GM18858 (cell line): ENCODE measurements at regions not wholly inside any gene's neighbourhood (a gene's known extent, or its start where the extent isn't known, plus 50 kb on each side); places are given as distances from the start of the nearest gene placed in this dataset.

Source experiments
- ATAC-seq: cut with Tn5 transposase; IDR thresholded peaks from one replicate; pipeline ENCODE4 v1.9.1; 2021; ENCODE audit not compliant: unreplicated experiment

GRCh38 chr3:24830230-24831152 is 335.8 kb upstream of the THRB start:
- no peak for ATAC-seq

GRCh38 chr3:24831221-24831620 is 336.6 kb upstream of the THRB start:
- no peak for ATAC-seq

- ATAC-seq: no peak
These were observed 338.2 kb upstream of the THRB start for GRCh38 chr3:24832891-24833290.

GRCh38 chr3:24834442-24834841 is 339.8 kb upstream of the THRB start:
- no peak for ATAC-seq

GRCh38 chr3:24835510-24835909 is 340.9 kb upstream of the THRB start:
- ATAC-seq: no peak

- no peak for ATAC-seq
These were observed 343.0 kb upstream of the THRB start for GRCh38 chr3:24837601-24838000.

GRCh38 chr3:24838533-24838932 is 343.9 kb upstream of the THRB start:
- no peak for ATAC-seq

- no peak for ATAC-seq
These were observed 349.3 kb upstream of the THRB start for GRCh38 chr3:24843955-24844354.

GRCh38 chr3:24845524-24846155 is 351.0 kb upstream of the THRB start:
- no peak for ATAC-seq

- ATAC-seq: no peak
These were observed 351.7 kb upstream of the THRB start for GRCh38 chr3:24846286-24846860.

GRCh38 chr3:24850245-24850644 is 355.6 kb upstream of the THRB start:
- ATAC-seq: no peak

GRCh38 chr3:24853685-24854490 is 359.2 kb upstream of the THRB start:
- ATAC-seq: no peak

GRCh38 chr3:24854748-24855147 is 360.1 kb upstream of the THRB start:
- ATAC-seq: no peak

- ATAC-seq: no peak
These were observed 363.3 kb upstream of the THRB start for GRCh38 chr3:24857945-24858344.

GRCh38 chr3:24863215-24863614 is 368.6 kb upstream of the THRB start:
- no peak for ATAC-seq

- ATAC-seq: no peak
These were observed 373.1 kb upstream of the THRB start for GRCh38 chr3:24867783-24868182.

GRCh38 chr3:24881239-24881638 is 386.6 kb upstream of the THRB start:
- ATAC-seq: no peak

GRCh38 chr3:24886501-24886900 is 391.9 kb upstream of the THRB start:
- ATAC-seq: no peak

- no peak for ATAC-seq
These were observed 395.4 kb upstream of the THRB start for GRCh38 chr3:24890012-24890411.

- ATAC-seq: no peak
These were observed 404.7 kb upstream of the THRB start for GRCh38 chr3:24899373-24899772.

- no peak for ATAC-seq
These were observed 405.4 kb upstream of the THRB start for GRCh38 chr3:24899901-24900603.
